ENCODE measurements at regions not wholly inside any gene's neighbourhood (a gene's known extent, or its start where the extent isn't known, plus 50 kb on each side); places are given as distances from the start of the nearest gene placed in this dataset.
"Not testable (repeated sequence)": the region's sequence is repeated elsewhere in the genome, so short reads cannot be mapped to it uniquely, and the experiment has no call there.

- no peak overlapping the region for H3K4me3 ChIP-seq (ENCODE audit: low read length in 2 of 2)
These were observed 89.0 kb downstream of the SHANK2 start for GRCh38 chr11:71163371-71163770.

GRCh38 chr11:71158936-71159335 is 93.4 kb downstream of the SHANK2 start:
- H3K27me3 ChIP-seq (ENCODE audit: control insufficient read depth in 2 of 2, insufficient read depth in 1 of 2, low read length in 1 of 2), result peaks cover 0 to 4% of the 10 kb centered on the region in 2 donors
- WGBS, result 88% methylated on average over 4 of the region's 4 CpGs

More at GRCh38 chr11:71163371-71163770, 89.0 kb downstream of the SHANK2 start:
- no peaks in the 10 kb centered on the region for H3K27me3 ChIP-seq (ENCODE audit: control insufficient read depth in 2 of 2, insufficient read depth in 1 of 2, low read length in 1 of 2)
- no peak for DNase-seq (ENCODE audit: low read depth in 6 of 9, low spot score in 9 of 9)
- no peaks in the 10 kb centered on the region for H3K4me1 ChIP-seq (ENCODE audit: control insufficient read depth in 2 of 2, insufficient read depth in 2 of 2, low read length in 2 of 2)
- H3K9me3 ChIP-seq (ENCODE audit: control insufficient read depth in 2 of 2, insufficient read depth in 1 of 2, low read length in 1 of 2), result no peaks in the 10 kb centered on the region
- 73% methylated on average over 3 of the region's 3 CpGs for WGBS
- no peak overlapping the region for H3K27ac ChIP-seq (ENCODE audit: low read depth in 1 of 2, low read length in 1 of 2)
- no peaks in the 10 kb centered on the region for H3K36me3 ChIP-seq (ENCODE audit: control insufficient read depth in 2 of 2, insufficient read depth in 2 of 2, low read length in 1 of 2)

DNA sequence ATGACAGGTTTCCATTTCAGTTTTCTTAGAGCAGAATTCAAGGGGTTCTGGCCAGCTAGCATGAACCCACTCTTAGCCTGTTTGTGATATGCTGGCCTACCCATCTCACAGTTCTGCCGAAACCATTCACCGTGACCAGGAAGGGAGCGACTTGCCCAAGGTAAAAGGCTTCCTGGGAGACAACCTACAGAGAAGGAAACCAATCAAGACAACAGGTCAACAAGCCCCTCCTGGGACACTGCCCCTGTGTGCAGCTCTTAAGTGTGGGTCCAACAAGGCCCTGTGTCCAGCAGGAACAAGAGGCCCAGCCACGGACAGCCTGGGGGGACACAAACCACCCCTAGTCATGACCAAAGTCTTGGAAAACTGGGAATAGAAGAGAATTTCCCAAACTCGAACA is 94.7 kb downstream of the SHANK2 start:
- not testable (repeated sequence) for H3K9me3 ChIP-seq (ENCODE audit: control insufficient read depth in 2 of 2, insufficient read depth in 1 of 2, low read length in 1 of 2); H3K4me3 ChIP-seq (ENCODE audit: low read length in 2 of 2); H3K4me1 ChIP-seq (ENCODE audit: control insufficient read depth in 2 of 2, insufficient read depth in 2 of 2, low read length in 2 of 2); H3K27ac ChIP-seq (ENCODE audit: low read depth in 1 of 2, low read length in 1 of 2); H3K36me3 ChIP-seq (ENCODE audit: control insufficient read depth in 2 of 2, insufficient read depth in 2 of 2, low read length in 1 of 2); H3K27me3 ChIP-seq (ENCODE audit: control insufficient read depth in 2 of 2, insufficient read depth in 1 of 2, low read length in 1 of 2); DNase-seq (ENCODE audit: low read depth in 6 of 9, low spot score in 9 of 9)
- 86% methylated on average over 5 of the region's 5 CpGs for WGBS

More at GRCh38 chr11:71158936-71159335, 93.4 kb downstream of the SHANK2 start:
- no peak overlapping the region for H3K4me3 ChIP-seq (ENCODE audit: low read length in 2 of 2)
- no peaks in the 10 kb centered on the region for H3K36me3 ChIP-seq (ENCODE audit: control insufficient read depth in 2 of 2, insufficient read depth in 2 of 2, low read length in 1 of 2)
- DNase-seq (ENCODE audit: low read depth in 6 of 9, low spot score in 9 of 9), result no peak
- H3K27ac ChIP-seq (ENCODE audit: low read depth in 1 of 2, low read length in 1 of 2), result no peak overlapping the region
- no peaks in the 10 kb centered on the region for H3K9me3 ChIP-seq (ENCODE audit: control insufficient read depth in 2 of 2, insufficient read depth in 1 of 2, low read length in 1 of 2)
- no peaks in the 10 kb centered on the region for H3K4me1 ChIP-seq (ENCODE audit: control insufficient read depth in 2 of 2, insufficient read depth in 2 of 2, low read length in 2 of 2)

DNA sequence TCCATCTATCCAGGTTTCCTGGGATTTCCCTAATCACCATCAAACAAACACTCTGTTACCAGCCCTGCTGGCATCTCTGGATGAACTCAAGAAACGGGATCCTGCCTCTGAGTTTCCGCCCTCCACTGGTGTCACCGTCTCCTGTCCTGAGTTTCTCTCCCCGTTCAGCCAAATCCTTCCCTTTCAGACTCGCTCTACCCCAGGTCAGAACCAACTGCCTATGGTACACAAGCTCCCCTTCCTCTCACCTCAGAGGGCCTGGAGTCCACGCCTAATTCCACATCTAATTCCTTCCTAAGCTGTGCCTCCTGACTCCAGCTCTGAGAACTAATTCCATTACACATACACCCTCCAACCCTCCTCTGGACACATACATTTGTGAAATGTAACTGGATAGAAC is 96.1 kb downstream of the SHANK2 start:
- WGBS, result 92% methylated on average over 6 of the region's 6 CpGs
- Histone ChIP-seq H3K27ac (ENCODE audit: low read depth in 1 of 2, low read length in 1 of 2) (no peak overlapping the region), H3K9me3 (ENCODE audit: control insufficient read depth in 2 of 2, insufficient read depth in 1 of 2, low read length in 1 of 2) (no peaks in the 10 kb centered on the region), H3K27me3 (ENCODE audit: control insufficient read depth in 2 of 2, insufficient read depth in 1 of 2, low read length in 1 of 2) (peaks cover 0 to 15% of the 10 kb centered on the region in 2 donors), H3K4me1 (ENCODE audit: control insufficient read depth in 2 of 2, insufficient read depth in 2 of 2, low read length in 2 of 2) (no peaks in the 10 kb centered on the region), H3K36me3 (ENCODE audit: control insufficient read depth in 2 of 2, insufficient read depth in 2 of 2, low read length in 1 of 2) (no peaks in the 10 kb centered on the region), H3K4me3 (ENCODE audit: low read length in 2 of 2) (no peak overlapping the region)
- DNase-seq (ENCODE audit: low read depth in 6 of 9, low spot score in 9 of 9), result no peak

- Histone ChIP-seq H3K4me3 (ENCODE audit: low read length in 2 of 2) (no peak overlapping the region), H3K36me3 (ENCODE audit: control insufficient read depth in 2 of 2, insufficient read depth in 2 of 2, low read length in 1 of 2) (no peaks in the 10 kb centered on the region), H3K9me3 (ENCODE audit: control insufficient read depth in 2 of 2, insufficient read depth in 1 of 2, low read length in 1 of 2) (no peaks in the 10 kb centered on the region), H3K27me3 (ENCODE audit: control insufficient read depth in 2 of 2, insufficient read depth in 1 of 2, low read length in 1 of 2) (peaks cover 0 to 15% of the 10 kb centered on the region in 2 donors), H3K27ac (ENCODE audit: low read depth in 1 of 2, low read length in 1 of 2) (no peak overlapping the region), H3K4me1 (ENCODE audit: control insufficient read depth in 2 of 2, insufficient read depth in 2 of 2, low read length in 2 of 2) (no peaks in the 10 kb centered on the region)
- 96% methylated on average over 8 of the region's 8 CpGs for WGBS
- DNase-seq (ENCODE audit: low read depth in 6 of 9, low spot score in 9 of 9), result no peak
These were observed 96.5 kb downstream of the SHANK2 start for GRCh38 chr11:71155846-71156245.

DNA sequence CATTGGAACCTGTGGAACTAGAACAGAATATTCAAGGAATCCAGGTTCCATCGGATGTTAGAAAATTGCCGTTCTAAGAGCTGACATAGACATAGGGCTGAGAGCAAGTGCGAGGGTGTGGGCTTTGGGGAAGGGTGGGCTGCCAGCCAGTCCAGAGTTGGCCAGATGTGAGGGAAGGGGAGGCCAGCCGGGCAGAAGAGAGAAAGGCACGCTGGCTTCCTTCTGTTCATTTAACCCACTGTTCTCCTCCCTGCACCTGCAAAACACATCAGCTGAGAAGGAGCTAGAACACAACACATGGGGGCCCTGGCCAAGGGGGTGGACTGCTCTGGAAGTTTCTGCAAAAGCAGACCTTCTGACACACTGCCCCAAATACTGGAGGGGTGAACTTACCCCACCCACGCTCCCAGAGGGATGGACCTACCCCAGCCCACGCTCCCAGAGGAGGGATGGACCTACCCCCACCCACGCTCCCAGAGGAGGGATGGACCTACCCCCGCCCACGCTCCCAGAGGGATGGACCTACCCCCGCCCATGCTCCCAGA is 98.0 kb downstream of the SHANK2 start:
- Histone ChIP-seq H3K36me3 (ENCODE audit: control insufficient read depth in 2 of 2, insufficient read depth in 2 of 2, low read length in 1 of 2) (no peaks in the 10 kb centered on the region), H3K4me3 (ENCODE audit: low read length in 2 of 2) (no peak overlapping the region), H3K27ac (ENCODE audit: low read depth in 1 of 2, low read length in 1 of 2) (no peak overlapping the region), H3K4me1 (ENCODE audit: control insufficient read depth in 2 of 2, insufficient read depth in 2 of 2, low read length in 2 of 2) (no peaks in the 10 kb centered on the region), H3K9me3 (ENCODE audit: control insufficient read depth in 2 of 2, insufficient read depth in 1 of 2, low read length in 1 of 2) (no peaks in the 10 kb centered on the region), H3K27me3 (ENCODE audit: control insufficient read depth in 2 of 2, insufficient read depth in 1 of 2, low read length in 1 of 2) (peaks cover 0 to 15% of the 10 kb centered on the region in 2 donors)
- WGBS, result 79% methylated on average over 11 of the region's 11 CpGs
- DNase-seq (ENCODE audit: low read depth in 6 of 9, low spot score in 9 of 9), result no peak

GRCh38 chr11:71153005-71153390 is 99.4 kb downstream of the SHANK2 start:
- Histone ChIP-seq H3K4me1 (ENCODE audit: control insufficient read depth in 2 of 2, insufficient read depth in 2 of 2, low read length in 2 of 2) (no peaks in the 10 kb centered on the region), H3K27ac (ENCODE audit: low read depth in 1 of 2, low read length in 1 of 2) (no peak overlapping the region), H3K4me3 (ENCODE audit: low read length in 2 of 2) (no peak overlapping the region), H3K9me3 (ENCODE audit: control insufficient read depth in 2 of 2, insufficient read depth in 1 of 2, low read length in 1 of 2) (no peaks in the 10 kb centered on the region), H3K27me3 (ENCODE audit: control insufficient read depth in 2 of 2, insufficient read depth in 1 of 2, low read length in 1 of 2) (peaks cover 0 to 15% of the 10 kb centered on the region in 2 donors), H3K36me3 (ENCODE audit: control insufficient read depth in 2 of 2, insufficient read depth in 2 of 2, low read length in 1 of 2) (no peaks in the 10 kb centered on the region)
- WGBS, result 9% methylated on average over 15 of the region's 15 CpGs
- DNase-seq (ENCODE audit: low read depth in 6 of 9, low spot score in 9 of 9), result no peak

GRCh38 chr11:71152312-71153004 is 99.9 kb downstream of the SHANK2 start:
- H3K4me3 ChIP-seq (ENCODE audit: low read length in 2 of 2), result not testable (repeated sequence)

GRCh38 chr11:71151561-71151960 is 100.8 kb downstream of the SHANK2 start:
- 93% methylated on average over 14 of the region's 14 CpGs for whole genome bisulfite sequencing
- no peak overlapping the region for H3K27ac ChIP-seq (ENCODE audit: low read depth in 1 of 2, low read length in 1 of 2)
- H3K36me3 ChIP-seq (ENCODE audit: control insufficient read depth in 2 of 2, insufficient read depth in 2 of 2, low read length in 1 of 2), result no peaks in the 10 kb centered on the region
- peaks cover 0 to under 1% of the 10 kb centered on the region in 2 donors for H3K9me3 ChIP-seq (ENCODE audit: control insufficient read depth in 2 of 2, insufficient read depth in 1 of 2, low read length in 1 of 2)
- H3K4me3 ChIP-seq (ENCODE audit: low read length in 2 of 2), result no peak overlapping the region
- H3K27me3 ChIP-seq (ENCODE audit: control insufficient read depth in 2 of 2, insufficient read depth in 1 of 2, low read length in 1 of 2), result peaks cover 0 to 15% of the 10 kb centered on the region in 2 donors
- H3K4me1 ChIP-seq (ENCODE audit: control insufficient read depth in 2 of 2, insufficient read depth in 2 of 2, low read length in 2 of 2), result no peaks in the 10 kb centered on the region
- DNase-seq (ENCODE audit: low read depth in 6 of 9, low spot score in 9 of 9), result no peak

More at GRCh38 chr11:71152312-71153004, 99.9 kb downstream of the SHANK2 start:
- H3K4me1 ChIP-seq (ENCODE audit: control insufficient read depth in 2 of 2, insufficient read depth in 2 of 2, low read length in 2 of 2); H3K36me3 ChIP-seq (ENCODE audit: control insufficient read depth in 2 of 2, insufficient read depth in 2 of 2, low read length in 1 of 2); DNase-seq (ENCODE audit: low read depth in 6 of 9, low spot score in 9 of 9); H3K27ac ChIP-seq (ENCODE audit: low read depth in 1 of 2, low read length in 1 of 2); H3K9me3 ChIP-seq (ENCODE audit: control insufficient read depth in 2 of 2, insufficient read depth in 1 of 2, low read length in 1 of 2): not testable (repeated sequence)
- peaks cover 0 to 15% of the 10 kb centered on the region in 2 donors for H3K27me3 ChIP-seq (ENCODE audit: control insufficient read depth in 2 of 2, insufficient read depth in 1 of 2, low read length in 1 of 2)
- 74% methylated on average over 15 of the region's 15 CpGs for WGBS

Data from thymus (tissue), 11 donors.